ENCODE measurements at regions not wholly inside any gene's neighbourhood (a gene's known extent, or its start where the extent isn't known, plus 50 kb on each side); places are given as distances from the start of the nearest gene placed in this dataset.
A peak's percentile ranks its signal among the peaks of the same experiment; 100 is the strongest.

DNA sequence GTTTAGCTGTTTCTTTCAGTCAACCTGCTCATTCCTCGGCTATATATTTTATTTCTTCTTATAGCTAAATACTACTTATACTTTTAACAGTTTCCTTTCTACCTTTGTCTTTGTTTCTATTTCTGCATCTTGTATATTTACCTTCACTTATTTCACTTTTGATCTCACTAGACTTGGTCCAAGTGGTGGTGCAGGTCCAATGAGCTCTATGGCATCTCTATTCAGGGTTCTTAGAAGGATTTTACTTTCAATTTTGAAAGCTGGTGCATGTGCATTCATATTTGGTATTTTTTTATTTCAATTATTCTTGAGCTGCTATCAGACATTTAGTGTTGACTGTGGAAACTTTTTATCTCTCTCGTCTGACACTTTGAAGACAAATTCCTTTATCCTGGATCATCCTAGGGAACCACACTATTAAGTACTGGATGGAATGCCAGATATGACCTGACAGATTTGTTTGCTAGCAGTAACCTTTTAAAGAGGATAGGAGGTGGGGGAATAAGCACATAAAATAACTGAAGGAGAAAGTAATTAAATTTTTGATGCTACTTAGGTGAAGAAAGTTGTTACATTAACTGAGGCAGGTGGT lies 123.1 kb upstream of the PJA2 start:
- no peak overlapping the region for H3K27ac ChIP-seq
- no peak for TF ChIP-seq CTCF (conservative IDR thresholded peaks at IDR 0.05)

GRCh38 chr5:109531262-109531661 lies 121.5 kb upstream of the PJA2 start:
- H3K27ac ChIP-seq, result no peak overlapping the region
- no peak for TF ChIP-seq CTCF (conservative IDR thresholded peaks at IDR 0.05)

DNA sequence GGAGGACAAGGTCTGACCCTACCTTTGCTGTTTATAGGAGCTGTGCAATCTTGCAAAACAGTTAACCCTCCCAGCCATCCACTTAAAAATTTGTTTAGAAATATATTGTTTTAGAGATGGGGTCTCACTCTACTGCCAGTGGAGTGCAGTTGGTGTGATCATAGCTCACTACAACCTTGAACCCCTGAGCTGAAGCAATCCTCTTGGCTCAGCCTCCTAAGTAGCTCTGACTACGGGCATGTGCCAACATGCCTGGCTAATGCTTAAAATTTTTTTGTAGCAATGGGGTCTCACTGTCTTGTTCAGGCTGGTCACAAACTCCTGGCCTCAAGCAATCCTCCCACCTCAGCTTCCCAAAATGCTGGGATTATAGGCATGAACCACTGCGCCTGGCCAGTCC lies 120.2 kb upstream of the PJA2 start:
- no peak for TF ChIP-seq CTCF (conservative IDR thresholded peaks at IDR 0.05)

GRCh38 chr5:109529520-109529919 lies 119.7 kb upstream of the PJA2 start:
- H3K27ac ChIP-seq, result peak overlapping the region; percentile 20; the same call in 1 of the 2 replicates
- TF ChIP-seq CTCF (conservative IDR thresholded peaks at IDR 0.05), result no peak

More for the DNA sequence above, 120.2 kb upstream of the PJA2 start:
- H3K27ac ChIP-seq, result peak overlapping the region; percentile 20; the same call in 1 of the 2 replicates

- TF ChIP-seq CTCF (conservative IDR thresholded peaks at IDR 0.05), result no peak
- no peak overlapping the region for H3K27ac ChIP-seq
These were observed 114.8 kb upstream of the PJA2 start for GRCh38 chr5:109524555-109524954.

DNA sequence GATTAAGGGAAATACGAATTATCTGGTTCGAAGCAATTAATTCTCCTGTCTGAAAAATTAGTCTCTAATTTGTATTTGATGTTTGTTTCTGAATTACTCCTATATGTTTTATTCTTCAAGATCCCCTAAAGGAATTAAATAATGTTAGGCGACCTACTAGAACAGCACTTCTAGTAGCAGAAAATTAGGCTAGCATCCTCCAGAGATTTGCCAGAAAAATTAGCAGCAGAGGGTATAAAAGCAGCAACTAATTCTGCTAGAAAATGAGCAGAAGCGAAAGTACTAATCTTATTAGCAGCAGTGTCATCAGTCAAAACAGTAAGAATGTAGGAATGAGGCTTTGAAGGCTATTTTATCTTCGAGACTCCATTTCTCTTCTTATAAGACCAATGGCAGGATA lies 114.3 kb upstream of the PJA2 start:
- TF ChIP-seq CTCF (conservative IDR thresholded peaks at IDR 0.05), result no peak
- H3K27ac ChIP-seq, result no peak overlapping the region

GRCh38 chr5:109522404-109522803 lies 112.6 kb upstream of the PJA2 start:
- no peak for TF ChIP-seq CTCF (conservative IDR thresholded peaks at IDR 0.05)
- no peak overlapping the region for H3K27ac ChIP-seq

Measured in VCaP (cell line).